GM23338 (cell line): ENCODE measurements at regions not wholly inside any gene's neighbourhood (a gene's known extent, or its start where the extent isn't known, plus 50 kb on each side); places are given as distances from the start of the nearest gene placed in this dataset.

Source experiments
- CREB1 ChIP-seq: fragments of 250-450 bp; sonication (Bioruptor Pico); IDR thresholded peaks from 2 replicates; pipeline ENCODE4 v1.5.0; 2020; ENCODE audit warnings: low read depth, mild to moderate bottlenecking, moderate library complexity
- CTCF ChIP-seq, 2 experiments: fragments of 200-600 bp in 1 of 2; sonication (generic) in 1 of 2; conservative IDR thresholded peaks; 2 replicates each; pipeline versions ENCODE4 v1.5.1 to v1.6.1; 2016 to 2017; ENCODE audit warnings: antibody characterized with exemption in 2 of 2, low read depth in 2 of 2, mild to moderate bottlenecking in 2 of 2, moderate library complexity in 1 of 2
- ETS1 ChIP-seq: IDR thresholded peaks from 2 replicates; pipeline ENCODE4 v1.6.1; 2016; ENCODE audit warnings: antibody characterized with exemption
- EZH2 ChIP-seq: fragments of 200-600 bp; sonication (generic); IDR thresholded peaks from one replicate; pipeline ENCODE4 v1.8.0; 2017; ENCODE audit warnings: antibody characterized with exemption, mild to moderate bottlenecking, low read depth; ENCODE audit not compliant: unreplicated experiment
- EZH2phosphoT487 ChIP-seq: fragments of 200-600 bp; sonication (generic); IDR thresholded peaks from one replicate; pipeline ENCODE4 v1.8.1; 2018; ENCODE audit warnings: antibody characterized with exemption; ENCODE audit not compliant: unreplicated experiment
- POLR2AphosphoS5 ChIP-seq: IDR thresholded peaks from 2 replicates; pipeline ENCODE4 v1.6.1; 2016; ENCODE audit warnings: antibody characterized with exemption, low read depth
- REST ChIP-seq: IDR thresholded peaks from one replicate; pipeline ENCODE4 v1.6.1; 2018; ENCODE audit warnings: antibody characterized with exemption; ENCODE audit not compliant: unreplicated experiment

- TF ChIP-seq EZH2phosphoT487 (no peak), POLR2AphosphoS5 (no peak), EZH2 (no peak), CTCF (conservative IDR thresholded peaks at IDR 0.05; ENCODE audit: low read depth in 2 of 2) (no peak), CREB1 (CRISPR knock-in tag) (no peak), ETS1 (no peak), REST (no peak)
Measured at GRCh38 chr1:30023339-30024022, 699.9 kb downstream of the MATN1 start.
